Adrenal gland (tissue), 5 donors: ENCODE measurements at regions not wholly inside any gene's neighbourhood (a gene's known extent, or its start where the extent isn't known, plus 50 kb on each side); places are given as distances from the start of the nearest gene placed in this dataset.

Source experiments
- CTCF ChIP-seq, 6 experiments: fragments of 450-650 bp in 4 of 6; fragments of 200-600 bp in 2 of 6; sonication (generic) in 1 of 6; IDR thresholded peaks; 1 replicate in 5 of 6; 2 replicates in 1 of 6; pipeline versions ENCODE4 v1.5.1 to v1.8.0; 2016 to 2021; ENCODE audit warnings: antibody characterized with exemption in 6 of 6, mild to moderate bottlenecking in 2 of 6, moderate library complexity in 1 of 6
- POLR2A ChIP-seq, 2 donors: fragments of 450-650 bp; IDR thresholded peaks; one replicate each; pipeline ENCODE4 v1.6.1; 2017; ENCODE audit warnings: antibody characterized with exemption in 2 of 2, mild to moderate bottlenecking in 2 of 2, moderate library complexity in 1 of 2
- donor health status: DM: no; HTN: no; CAD: no.

- no peak for TF ChIP-seq CTCF (IDR thresholded peaks at IDR 0.05)
- TF ChIP-seq POLR2A (IDR thresholded peaks at IDR 0.05), result no peak
Observed at GRCh38 chr9:13513716-13514444, 234.4 kb upstream of the MPDZ start.
